HG03280 (cell line): ENCODE measurements at regions not wholly inside any gene's neighbourhood (a gene's known extent, or its start where the extent isn't known, plus 50 kb on each side); places are given as distances from the start of the nearest gene placed in this dataset.
A peak's percentile ranks its signal among the peaks of the same experiment; 100 is the strongest.

ENCODE experiments used
- ATAC-seq: cut with Tn5 transposase; IDR thresholded peaks from one replicate; pipeline ENCODE4 v1.9.1; 2021; ENCODE audit warnings: mild to moderate bottlenecking, moderate library complexity; ENCODE audit not compliant: unreplicated experiment

DNA sequence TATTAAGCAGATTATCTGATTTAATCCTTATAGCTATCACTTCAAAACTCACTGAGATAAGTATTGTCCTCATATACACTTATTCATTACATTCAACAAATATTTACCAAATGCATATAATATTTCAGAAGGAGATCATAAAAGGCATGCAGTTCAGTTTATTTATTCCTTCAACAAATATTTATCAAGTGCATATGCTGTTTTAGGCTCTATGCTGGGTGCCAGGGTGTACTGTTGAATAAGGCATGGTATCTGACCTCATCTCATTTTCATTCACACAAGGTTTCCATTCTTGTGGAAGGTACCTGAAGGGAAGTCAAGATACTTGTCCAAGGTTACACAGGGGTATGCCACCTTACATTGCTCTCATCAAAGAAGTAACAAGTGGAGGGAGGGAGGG is 213.0 kb downstream of the INSIG2 start:
- ATAC-seq: no peak

DNA sequence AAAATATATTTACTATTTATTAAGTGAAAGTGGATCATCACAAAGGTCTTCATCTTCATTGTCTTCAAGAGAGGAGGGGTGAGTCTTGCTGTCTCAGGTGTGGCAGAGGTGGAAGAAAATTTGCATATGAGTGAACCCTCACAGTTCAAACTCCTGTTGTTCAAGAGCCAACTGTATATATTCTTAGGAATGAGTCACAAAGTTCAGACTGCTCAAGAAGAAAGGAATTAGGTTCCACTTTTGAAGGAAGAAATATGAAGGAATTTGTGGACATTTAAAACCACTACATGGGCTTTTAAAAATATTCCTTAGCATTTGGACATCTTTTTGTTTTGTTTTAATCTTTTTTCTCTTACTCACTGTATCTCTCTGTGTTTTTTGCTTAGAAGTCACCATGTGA is 212.6 kb downstream of the INSIG2 start:
- no peak for ATAC-seq

DNA sequence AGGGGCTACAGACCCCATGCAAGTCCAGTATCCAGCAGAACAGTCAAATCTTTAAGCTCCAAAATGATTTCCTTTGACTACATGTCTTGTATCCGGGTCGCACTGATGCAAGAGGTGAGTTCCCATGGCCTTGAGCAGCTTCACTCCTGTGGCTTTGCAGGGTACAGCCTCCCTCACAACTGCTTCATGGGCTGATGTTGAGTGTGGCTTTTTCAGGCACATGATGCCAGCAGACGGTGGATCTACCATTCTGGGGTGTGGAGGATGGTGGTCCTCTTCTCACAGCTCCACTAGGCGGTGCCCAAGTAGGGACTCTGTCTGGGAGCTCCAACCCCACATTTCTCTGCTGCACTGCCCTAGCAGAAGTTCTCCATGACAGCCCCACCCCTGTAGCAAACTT is 208.4 kb downstream of the INSIG2 start:
- ATAC-seq: no peak

DNA sequence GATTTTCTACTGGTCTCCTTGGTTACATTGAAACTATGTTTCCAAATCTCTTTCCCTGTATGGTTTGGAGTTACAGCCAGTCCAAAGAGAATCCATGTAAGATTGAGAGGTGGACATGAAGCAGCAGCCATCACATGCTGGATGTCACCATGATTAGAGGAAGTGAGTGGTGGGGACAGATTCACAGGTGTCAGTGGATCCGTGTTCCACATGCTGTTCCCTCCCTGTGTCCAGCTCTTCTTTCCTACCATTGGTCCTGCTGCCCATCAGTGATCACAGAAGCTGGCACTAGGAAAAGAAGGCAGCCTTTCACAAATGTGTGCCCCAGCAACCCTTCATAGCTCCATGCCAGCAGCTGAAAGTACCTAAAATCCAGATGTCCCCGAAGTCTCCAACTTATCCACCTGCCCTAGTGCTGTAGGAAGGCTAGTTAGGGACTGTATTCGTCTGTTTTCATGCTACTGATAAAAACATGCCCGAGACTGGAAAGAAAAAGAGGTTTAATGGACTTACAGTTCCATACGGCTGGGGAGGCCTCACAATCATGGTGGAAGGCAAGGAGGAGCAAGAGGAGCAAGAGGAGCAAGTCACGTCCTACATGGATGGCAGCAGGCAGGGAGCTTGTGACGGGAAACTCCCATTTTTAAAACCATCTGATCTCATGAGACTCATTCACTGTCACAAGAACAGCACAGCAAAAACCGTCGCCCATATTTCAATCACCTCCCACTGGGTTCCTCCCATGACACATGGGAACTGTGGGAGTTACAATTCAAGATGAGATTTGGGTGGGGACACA is 207.5 kb downstream of the INSIG2 start:
- no peak for ATAC-seq

GRCh38 chr2:118294063-118294462 is 205.8 kb downstream of the INSIG2 start:
- ATAC-seq: no peak

GRCh38 chr2:118292991-118293390 is 204.7 kb downstream of the INSIG2 start:
- ATAC-seq: no peak

GRCh38 chr2:118291251-118291880 is 203.1 kb downstream of the INSIG2 start:
- ATAC-seq: no peak

DNA sequence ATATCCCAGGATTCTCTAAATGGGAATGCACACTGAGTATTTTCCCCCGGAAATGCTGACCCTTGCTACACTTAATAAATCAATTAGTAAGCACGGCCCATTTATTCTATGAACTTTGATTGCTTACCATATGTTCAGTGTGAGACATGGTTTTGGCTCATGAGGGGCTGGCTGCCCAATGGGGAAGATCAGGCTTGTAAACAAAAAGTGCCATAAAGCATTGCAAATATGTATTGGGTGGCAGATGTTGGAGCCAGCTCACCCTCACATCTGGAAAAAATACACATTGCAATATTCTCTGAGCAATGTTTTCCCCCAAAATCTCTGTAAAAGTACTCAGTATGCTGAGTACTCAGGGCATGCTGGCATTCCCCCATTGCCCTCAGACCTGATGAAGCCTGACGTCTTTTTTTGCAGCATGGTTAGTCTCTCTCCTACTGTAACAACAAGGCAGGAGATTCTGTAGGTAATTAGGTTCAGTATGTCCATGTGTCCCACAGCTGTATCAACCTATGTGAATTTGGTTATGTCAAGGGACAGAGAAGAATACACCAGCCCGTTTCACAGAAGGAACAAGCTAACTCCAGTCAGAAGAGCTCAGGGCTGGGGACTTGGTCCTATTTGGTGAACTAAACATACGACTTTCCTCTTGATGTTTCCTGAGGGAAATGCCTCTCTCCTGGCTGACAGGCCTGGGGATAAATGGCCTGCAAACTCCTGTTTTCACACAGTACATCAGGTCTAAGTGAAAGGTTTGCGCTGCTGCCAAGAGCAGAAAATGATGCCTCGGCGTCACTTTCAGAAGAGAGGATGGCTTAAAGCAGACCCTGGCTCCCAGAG is 202.4 kb downstream of the INSIG2 start:
- ATAC-seq: no peak

GRCh38 chr2:118279005-118279404 is 190.7 kb downstream of the INSIG2 start:
- no peak for ATAC-seq

DNA sequence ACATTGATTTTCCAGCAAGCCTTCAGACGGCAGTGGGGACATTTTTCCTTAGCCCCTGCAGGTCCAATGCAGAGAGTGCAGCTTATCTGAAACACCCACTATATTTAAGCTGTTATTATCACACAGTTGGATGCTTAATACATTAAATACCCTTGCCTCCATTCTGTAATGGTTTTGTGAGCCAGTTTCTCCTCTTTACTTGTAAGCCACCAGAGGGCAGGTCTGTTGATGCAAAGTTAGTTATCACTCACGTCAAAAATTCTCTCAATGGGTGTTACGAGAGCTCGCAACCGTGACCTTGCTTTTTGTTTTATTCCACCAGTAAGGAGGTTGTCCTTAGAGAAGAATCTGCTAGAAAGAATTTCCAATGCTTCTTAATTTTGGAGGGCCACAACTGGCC is 189.8 kb downstream of the INSIG2 start:
- no peak for ATAC-seq

DNA sequence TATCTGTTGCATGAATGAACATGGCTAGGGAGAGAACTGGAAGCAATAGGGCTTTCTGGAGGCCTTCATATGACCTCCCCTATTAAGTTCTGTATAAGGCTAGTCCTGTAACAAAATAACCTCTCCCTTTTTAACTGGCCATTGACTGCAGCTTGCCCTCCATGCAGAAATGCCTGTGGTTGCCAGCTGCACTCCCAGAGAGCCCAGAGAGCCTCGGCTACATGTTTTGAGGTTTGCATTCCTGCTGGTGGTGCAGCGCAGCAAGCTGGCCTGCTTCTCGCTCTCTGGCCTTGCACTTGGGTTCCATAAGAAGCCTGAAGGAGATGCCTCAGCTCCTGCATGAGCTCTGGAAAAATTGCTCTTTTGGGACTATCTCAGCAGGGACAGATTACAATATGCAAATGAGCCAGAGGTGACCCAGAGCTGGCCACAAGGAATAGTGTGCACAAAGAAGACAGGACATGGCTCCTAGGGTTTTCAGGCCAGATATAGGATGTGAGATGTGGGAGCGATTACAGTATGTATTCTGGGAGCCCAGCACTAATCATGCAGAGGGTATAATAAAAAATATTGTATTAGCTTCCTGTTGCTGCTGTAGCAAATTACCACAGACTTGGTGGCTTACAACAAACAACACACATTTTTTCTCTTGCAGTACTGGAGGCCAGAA is 186.7 kb downstream of the INSIG2 start:
- ATAC-seq: no peak

DNA sequence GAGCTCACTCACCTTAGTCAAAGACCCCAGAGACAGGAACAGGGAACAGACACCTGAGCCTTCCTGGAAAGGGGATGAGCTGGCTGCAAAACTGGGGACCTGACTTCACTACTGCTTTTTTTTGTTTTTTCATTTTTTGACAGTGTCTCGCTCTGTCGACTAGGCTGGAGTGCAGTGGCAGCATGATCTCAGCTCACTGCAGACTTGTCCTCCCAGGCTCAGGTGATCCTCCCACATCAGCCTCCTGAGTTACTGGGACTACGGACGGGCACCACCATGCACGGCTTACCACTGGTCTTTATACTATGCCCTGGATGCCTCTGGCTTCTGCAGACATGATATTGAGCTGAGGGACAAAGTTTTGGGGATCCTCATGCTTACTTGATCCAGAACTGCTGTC is 184.1 kb downstream of the INSIG2 start:
- ATAC-seq: no peak

DNA sequence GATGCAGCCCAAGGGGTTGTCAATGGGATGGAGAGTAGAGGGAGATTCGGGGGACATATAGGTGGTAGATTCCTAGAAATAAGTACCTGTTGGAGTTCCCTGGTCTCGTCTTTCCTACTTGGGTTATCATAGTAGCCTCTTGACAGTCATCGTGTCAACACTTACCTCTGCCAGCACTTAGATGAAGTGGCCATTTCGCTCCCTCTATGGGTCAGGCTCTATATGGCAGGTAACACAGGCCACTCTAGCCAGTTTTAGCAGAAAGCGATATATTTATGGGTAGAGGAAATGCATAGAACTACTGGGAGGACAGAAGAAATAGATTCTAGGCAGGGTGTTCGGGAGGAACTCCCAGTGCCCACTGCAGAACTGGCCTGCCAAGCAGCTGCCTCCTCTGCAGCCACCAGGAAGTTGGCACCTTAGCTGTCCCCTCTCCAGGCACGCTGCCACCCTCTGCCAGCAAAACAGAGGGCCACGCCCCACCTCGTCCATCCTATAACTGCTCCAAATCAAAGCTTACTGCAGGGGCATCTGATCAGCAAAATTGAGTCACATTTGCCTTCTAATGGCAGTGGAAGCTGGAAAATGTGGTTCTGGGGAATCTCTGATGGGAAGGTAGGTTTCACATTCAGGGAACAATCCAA is 181.3 kb downstream of the INSIG2 start:
- peak; percentile 51 for ATAC-seq

DNA sequence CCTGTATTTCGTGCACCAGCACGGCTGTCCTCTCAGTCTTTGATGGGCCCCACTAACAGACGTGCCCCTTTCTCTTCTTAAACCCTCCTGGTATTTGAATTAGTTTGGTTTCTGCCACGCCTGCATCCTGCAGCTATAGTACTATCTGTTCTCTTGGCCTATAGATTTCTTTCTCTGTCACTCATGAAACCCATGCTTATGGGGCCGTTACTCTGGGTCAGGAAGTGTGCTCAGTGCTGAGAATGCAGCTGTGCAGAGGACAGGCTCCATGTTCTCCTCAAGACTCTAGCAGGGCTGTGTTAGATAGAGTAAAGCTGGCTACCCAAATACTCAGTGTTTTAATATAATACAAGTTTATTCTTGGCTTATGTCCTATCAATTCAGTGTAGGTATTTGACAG is 180.0 kb downstream of the INSIG2 start:
- no peak for ATAC-seq

GRCh38 chr2:118265873-118266455 is 177.7 kb downstream of the INSIG2 start:
- no peak for ATAC-seq

DNA sequence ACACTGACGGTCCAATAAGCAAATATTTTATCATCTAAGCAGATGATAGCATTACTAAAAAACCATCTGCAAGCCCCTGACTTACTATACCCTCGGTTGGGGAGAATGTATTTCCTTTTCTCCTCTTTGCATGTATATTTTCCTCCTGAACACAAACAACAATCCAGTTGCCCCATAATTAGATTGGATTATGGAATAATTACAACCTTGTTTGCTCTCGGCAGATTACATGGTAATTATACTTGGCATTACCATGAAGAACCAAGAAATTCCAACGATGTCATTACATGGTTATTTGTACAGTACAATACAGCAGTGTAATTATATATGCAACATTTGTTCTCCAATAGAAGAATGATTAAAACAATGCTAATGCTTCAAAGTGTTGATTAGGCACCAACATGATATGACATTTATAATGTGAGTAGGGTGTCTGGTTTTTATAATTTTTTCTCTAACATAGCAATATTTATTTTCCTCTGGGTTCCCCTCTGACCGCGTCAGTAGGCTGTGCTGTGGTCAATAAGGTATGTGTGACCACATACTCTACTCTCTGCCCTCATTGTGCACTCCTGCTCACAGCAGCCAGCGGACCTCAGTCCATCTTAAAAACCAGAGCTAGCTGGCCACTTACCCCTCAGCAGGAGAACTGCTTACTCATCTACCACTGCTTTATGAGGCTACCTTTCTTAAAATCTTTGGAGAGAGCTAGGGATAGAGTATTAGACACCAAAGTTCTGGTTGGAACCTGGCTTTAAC is 176.1 kb downstream of the INSIG2 start:
- ATAC-seq: no peak

DNA sequence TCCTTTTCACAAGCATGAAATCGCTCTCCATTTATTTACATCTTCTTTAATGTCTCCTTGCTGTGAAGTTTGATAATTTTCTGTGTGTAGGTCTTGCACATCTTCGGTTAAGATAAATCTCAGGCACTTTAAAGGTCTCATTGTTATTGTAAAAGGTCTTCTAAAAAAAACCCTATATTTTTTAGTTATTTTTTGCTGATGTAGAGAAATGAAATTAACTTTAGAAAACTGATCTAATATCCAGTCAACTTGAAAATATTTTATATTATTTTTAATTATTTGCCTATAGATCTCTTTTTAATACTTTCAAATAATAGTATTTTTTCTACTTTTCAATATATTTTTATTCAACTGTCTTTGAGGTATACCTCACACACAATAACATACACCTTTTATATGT is 169.4 kb downstream of the INSIG2 start:
- no peak for ATAC-seq

DNA sequence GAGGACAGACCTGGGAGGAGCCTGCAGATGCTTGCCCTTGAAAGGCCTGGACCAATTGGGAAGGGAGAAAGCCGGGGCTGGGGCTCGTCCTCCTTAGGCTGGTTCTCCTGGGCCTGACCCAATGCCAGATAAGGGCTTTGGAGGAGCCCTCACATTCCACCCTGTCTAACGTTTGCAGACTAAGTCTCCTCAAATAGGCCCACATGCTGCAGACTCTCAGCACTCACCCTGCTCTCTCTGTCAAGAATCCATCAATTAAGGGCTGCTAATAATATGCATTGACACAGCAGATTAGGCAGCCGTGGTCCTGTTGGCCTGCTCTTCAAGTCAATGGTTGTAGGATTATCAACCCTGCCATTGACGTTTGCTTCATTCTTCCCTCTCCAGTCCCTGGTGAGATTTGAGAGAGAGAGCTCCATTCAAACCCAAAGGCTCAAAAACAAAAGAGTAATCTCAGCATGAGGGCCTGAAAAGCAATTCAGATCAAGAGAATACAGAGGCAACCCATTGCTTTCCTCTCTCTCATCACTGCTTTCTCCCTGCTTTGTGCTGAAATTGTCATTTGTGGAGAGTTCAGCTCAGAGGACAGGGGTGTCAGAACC is 167.6 kb downstream of the INSIG2 start:
- ATAC-seq: no peak

- ATAC-seq: no peak
Measured at GRCh38 chr2:118255301-118255700, 167.0 kb downstream of the INSIG2 start.
